GM23248 (cell line): ENCODE measurements at regions not wholly inside any gene's neighbourhood (a gene's known extent, or its start where the extent isn't known, plus 50 kb on each side); places are given as distances from the start of the nearest gene placed in this dataset.

ENCODE experiments used
- DNase-seq: peaks from one replicate; pipeline ENCODE4 v3.0.0-alpha.2; 2015
- H2AFZ ChIP-seq: fragments of 200-600 bp; sonication (generic); 2 replicates; pipeline ENCODE4 v1.6.1; 2016; ENCODE audit warnings: antibody characterized with exemption
- H3F3A ChIP-seq: fragments of 200-600 bp; sonication (generic); 2 replicates; pipeline ENCODE4 v1.6.1; 2016; ENCODE audit warnings: mild to moderate bottlenecking, antibody characterized with exemption, mixed run types; ENCODE audit not compliant: insufficient read depth
- H3K27ac ChIP-seq: fragments of 200-600 bp; sonication (generic); 2 replicates; pipeline ENCODE4 v1.5.1; 2016; ENCODE audit warnings: mild to moderate bottlenecking
- H3K27me3 ChIP-seq: fragments of 200-600 bp; sonication (generic); replicated peaks from 2 replicates; pipeline ENCODE4 v1.6.1; 2016; ENCODE audit warnings: mild to moderate bottlenecking; ENCODE audit not compliant: insufficient read depth
- H3K36me3 ChIP-seq: fragments of 200-600 bp; sonication (generic); 2 replicates; pipeline ENCODE4 v1.6.1; 2016; ENCODE audit warnings: low read depth, mild to moderate bottlenecking
- H3K4me1 ChIP-seq: fragments of 200-600 bp; sonication (generic); 2 replicates; pipeline ENCODE4 v1.6.1; 2016; ENCODE audit warnings: mild to moderate bottlenecking; ENCODE audit not compliant: insufficient read depth
- H3K4me2 ChIP-seq: fragments of 200-600 bp; sonication (generic); one replicate; pipeline ENCODE4 v1.6.1; 2016; ENCODE audit warnings: mild to moderate bottlenecking; ENCODE audit not compliant: unreplicated experiment
- H3K4me3 ChIP-seq: fragments of 200-600 bp; sonication (generic); 2 replicates; pipeline ENCODE4 v1.5.1; 2016; ENCODE audit warnings: mild to moderate bottlenecking
- H3K79me2 ChIP-seq: fragments of 200-600 bp; sonication (generic); 2 replicates; pipeline ENCODE4 v1.6.1; 2016; ENCODE audit warnings: mild to moderate bottlenecking; ENCODE audit not compliant: insufficient read depth
- H3K9ac ChIP-seq: fragments of 200-600 bp; sonication (generic); 2 replicates; pipeline ENCODE4 v1.6.1; 2016; ENCODE audit warnings: mild to moderate bottlenecking
- H3K9me2 ChIP-seq: fragments of 200-600 bp; sonication (generic); 2 replicates; pipeline ENCODE4 v1.6.1; 2016; ENCODE audit warnings: mixed run types, mild to moderate bottlenecking, moderate library complexity; ENCODE audit not compliant: insufficient read depth
- H3K9me3 ChIP-seq: fragments of 200-600 bp; sonication (generic); one replicate; pipeline ENCODE4 v1.6.1; 2017; ENCODE audit warnings: low read depth
- H4K20me1 ChIP-seq: fragments of 200-600 bp; sonication (generic); 2 replicates; pipeline ENCODE4 v1.6.0; 2016; ENCODE audit not compliant: insufficient read depth
- EZH2 ChIP-seq: fragments of 200-600 bp; sonication (generic); IDR thresholded peaks from 2 replicates; pipeline ENCODE4 v1.6.1; 2018; ENCODE audit warnings: antibody characterized with exemption, mild to moderate bottlenecking; ENCODE audit not compliant: insufficient read depth, poor library complexity, severe bottlenecking
- EZH2phosphoT487 ChIP-seq: fragments of 200-600 bp; sonication (generic); IDR thresholded peaks from 2 replicates; pipeline ENCODE4 v1.6.1; 2018; ENCODE audit warnings: antibody characterized with exemption, moderate library complexity, mild to moderate bottlenecking, low read depth; ENCODE audit not compliant: insufficient read depth
- WGBS, 2 experiments: methylation state at CpG; one replicate each; pipeline ENCODE4 v1.1.6; 2015 to 2017; ENCODE audit warnings: low lambda C conversion rate in 2 of 2, low coverage in 1 of 2; ENCODE audit errors: missing lambda C conversion rate in 2 of 2; 5-methylcytosine and 5-hydroxymethylcytosine counted together
- in situ Hi-C: fragments of 300-500 bp; cut with MboI; formaldehyde crosslinking; loops from 2 replicates; pipeline ENCODE4 v1.15.0; 2020

DNA sequence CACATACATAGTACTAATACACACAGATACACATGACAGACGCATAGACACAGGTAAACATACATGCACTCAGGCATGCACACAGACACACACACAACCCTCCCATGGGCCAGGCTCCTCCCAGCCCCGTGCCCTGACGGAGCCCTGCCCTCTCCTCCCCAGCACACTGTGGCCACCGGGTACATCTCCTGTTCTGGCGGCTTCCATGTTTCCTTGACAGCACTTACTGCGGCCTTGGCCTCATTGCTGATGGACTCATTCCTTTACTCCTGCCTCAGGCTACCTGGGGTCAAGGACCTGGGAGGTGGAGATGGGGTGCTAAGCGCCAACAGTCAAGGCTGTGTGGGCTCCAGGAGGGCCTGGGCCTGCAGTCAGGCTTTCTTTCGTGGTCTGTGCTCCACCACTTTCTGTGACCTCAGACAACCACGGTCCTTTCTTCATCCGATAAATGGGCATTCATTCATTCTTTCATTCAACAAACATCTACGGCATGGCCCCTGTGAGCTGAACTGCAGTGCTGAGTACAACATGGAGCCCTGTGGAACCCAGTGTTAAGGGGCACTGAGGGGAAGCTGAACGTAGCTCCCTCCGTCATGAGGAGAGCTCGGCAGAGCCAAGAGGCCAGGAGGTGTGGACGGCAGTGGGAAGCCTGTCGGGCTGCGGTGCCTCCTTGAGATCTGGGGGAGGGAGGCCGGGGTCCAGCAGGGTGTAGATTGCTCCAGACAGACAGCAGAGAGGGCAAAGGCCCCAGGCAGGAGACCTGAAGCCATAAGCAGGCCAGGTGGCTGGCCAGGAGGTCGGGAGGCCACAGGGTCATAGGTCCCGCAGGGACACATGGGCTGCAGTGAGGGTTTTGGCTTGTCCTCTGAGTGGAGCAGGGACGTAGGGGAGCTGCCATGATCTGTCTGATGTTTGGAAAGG is 190.4 kb upstream of the HDAC4 start:
- no peaks in the 10 kb centered on the region for H3K36me3 ChIP-seq
- 74 to 76% methylated on average over 21 of the region's 21 CpGs for WGBS, 2 experiments
- in situ Hi-C loops: no loop called here
- no peaks in the 10 kb centered on the region for H3K27me3 ChIP-seq
- no peak for DNase-seq
- no peaks in the 10 kb centered on the region for H3K79me2 ChIP-seq
- H3K27ac ChIP-seq: no peak overlapping the region
- H4K20me1 ChIP-seq: no peaks in the 10 kb centered on the region
- H3K4me1 ChIP-seq: no peaks in the 10 kb centered on the region
- no peaks in the 10 kb centered on the region for H3K9me2 ChIP-seq
- H3K4me2 ChIP-seq: no peak overlapping the region
- H3K9me3 ChIP-seq: no peaks in the 10 kb centered on the region
- no peak overlapping the region for H3K9ac ChIP-seq
- H2AFZ ChIP-seq: no peak overlapping the region
- no peak overlapping the region for H3K4me3 ChIP-seq
- H3F3A ChIP-seq: no peaks in the 10 kb centered on the region
- TF ChIP-seq EZH2 (no peak), EZH2phosphoT487 (no peak)

DNA sequence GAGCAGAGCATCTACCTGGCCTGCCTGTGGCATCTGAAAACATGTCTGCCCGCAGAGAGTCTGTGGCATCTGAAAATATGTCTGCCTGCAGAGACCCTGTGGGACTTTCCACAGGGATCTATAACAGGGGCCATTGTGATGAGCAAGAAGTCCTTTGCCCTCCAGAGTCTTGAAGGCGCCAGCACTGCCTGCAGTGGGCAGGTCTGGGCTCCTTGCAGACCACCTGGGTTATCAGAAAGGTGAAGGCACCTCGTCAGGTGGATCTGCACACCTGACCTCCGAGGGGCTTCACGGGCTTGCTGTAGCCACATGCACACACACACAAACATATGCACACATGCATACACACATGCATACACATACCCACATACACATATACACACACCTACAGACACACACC is 189.5 kb upstream of the HDAC4 start:
- Histone ChIP-seq H3K9me2 (no peaks in the 10 kb centered on the region), H3K79me2 (no peaks in the 10 kb centered on the region), H3K9me3 (no peaks in the 10 kb centered on the region), H4K20me1 (no peaks in the 10 kb centered on the region), H3K9ac (no peak overlapping the region), H3K27ac (no peak overlapping the region), H3F3A (no peaks in the 10 kb centered on the region), H3K36me3 (no peaks in the 10 kb centered on the region), H3K4me3 (no peak overlapping the region), H3K4me2 (no peak overlapping the region), H2AFZ (no peak overlapping the region), H3K27me3 (no peaks in the 10 kb centered on the region), H3K4me1 (no peaks in the 10 kb centered on the region)
- no peak for DNase-seq
- TF ChIP-seq EZH2: no peak
- no peak for TF ChIP-seq EZH2phosphoT487
- WGBS, 2 experiments: 41 to 55% methylated on average over 5 of the region's 5 CpGs
- in situ Hi-C loops: no loop called here

DNA sequence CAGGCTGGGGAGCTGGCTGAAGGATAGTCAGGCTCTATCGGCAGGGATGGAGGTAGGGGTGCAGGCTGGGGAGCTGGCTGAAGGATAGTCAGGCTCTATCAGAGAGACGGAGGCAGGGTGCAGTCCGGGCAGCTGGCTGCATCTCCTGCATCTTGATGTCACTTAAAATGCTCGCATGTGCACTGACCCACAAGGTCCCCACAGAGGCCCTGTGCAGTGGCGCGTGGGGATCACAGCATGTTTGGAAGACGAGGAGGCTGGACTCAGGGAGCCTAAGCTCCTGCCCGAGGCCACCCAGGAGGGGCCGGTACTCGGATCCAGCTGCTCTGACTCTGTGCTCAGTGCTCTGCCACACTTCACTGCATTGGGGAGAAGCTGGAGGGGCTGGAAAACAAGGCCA is 189.0 kb upstream of the HDAC4 start:
- H3K9me2 ChIP-seq: no peaks in the 10 kb centered on the region
- DNase-seq: no peak
- no peaks in the 10 kb centered on the region for H3F3A ChIP-seq
- no peaks in the 10 kb centered on the region for H3K27me3 ChIP-seq
- WGBS, 2 experiments: 52 to 60% methylated on average over 10 of the region's 10 CpGs
- no peaks in the 10 kb centered on the region for H3K36me3 ChIP-seq
- no peak overlapping the region for H2AFZ ChIP-seq
- no peaks in the 10 kb centered on the region for H4K20me1 ChIP-seq
- in situ Hi-C loops: no loop called here
- no peak overlapping the region for H3K9ac ChIP-seq
- no peaks in the 10 kb centered on the region for H3K9me3 ChIP-seq
- H3K4me2 ChIP-seq: no peak overlapping the region
- no peak for TF ChIP-seq EZH2
- no peak for TF ChIP-seq EZH2phosphoT487
- no peak overlapping the region for H3K4me3 ChIP-seq
- H3K4me1 ChIP-seq: no peaks in the 10 kb centered on the region
- H3K27ac ChIP-seq: no peak overlapping the region
- H3K79me2 ChIP-seq: no peaks in the 10 kb centered on the region

DNA sequence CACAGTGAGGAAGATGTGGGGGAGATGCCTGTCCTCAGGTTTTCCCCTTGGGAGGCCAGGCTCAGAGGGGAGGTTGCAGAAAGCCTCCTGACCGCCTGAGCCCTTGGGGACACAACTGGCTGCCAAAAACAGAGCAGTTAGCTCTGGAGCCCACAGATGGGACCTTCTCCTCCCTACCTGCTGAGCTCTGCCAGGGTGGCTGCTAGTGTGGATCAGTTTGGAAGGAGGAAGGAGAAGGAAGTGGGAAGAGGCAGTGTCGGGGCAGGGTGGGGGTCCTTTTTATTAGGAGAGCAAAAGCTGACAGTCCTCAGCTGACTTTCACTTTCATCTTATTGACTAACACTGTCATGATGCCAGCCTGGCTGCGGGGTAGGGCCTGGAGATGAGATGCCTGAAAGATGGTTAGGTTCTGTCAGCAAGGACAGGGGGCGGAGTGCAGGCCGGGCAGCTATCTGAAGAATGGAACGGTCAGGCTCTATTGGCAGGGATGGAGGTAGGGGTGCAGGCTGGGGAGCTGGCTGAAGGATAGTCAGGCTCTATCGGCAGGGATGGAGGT is 188.5 kb upstream of the HDAC4 start:
- Histone ChIP-seq H3K79me2 (no peaks in the 10 kb centered on the region), H3K9me3 (no peaks in the 10 kb centered on the region), H3K27ac (no peak overlapping the region), H2AFZ (no peak overlapping the region), H3F3A (no peaks in the 10 kb centered on the region), H3K36me3 (no peaks in the 10 kb centered on the region), H3K4me2 (no peak overlapping the region), H3K27me3 (no peaks in the 10 kb centered on the region), H3K4me3 (no peak overlapping the region), H3K9me2 (no peaks in the 10 kb centered on the region), H4K20me1 (no peaks in the 10 kb centered on the region), H3K4me1 (no peaks in the 10 kb centered on the region), H3K9ac (no peak overlapping the region)
- in situ Hi-C loops: no loop called here
- WGBS, 2 experiments: 53 to 54% methylated on average over 7 of the region's 7 CpGs
- TF ChIP-seq EZH2: no peak
- no peak for TF ChIP-seq EZH2phosphoT487
- no peak for DNase-seq
